Ascending aorta (tissue), 2 donors: ENCODE measurements at regions not wholly inside any gene's neighbourhood (a gene's known extent, or its start where the extent isn't known, plus 50 kb on each side); places are given as distances from the start of the nearest gene placed in this dataset.

Experiments used
- DNase-seq, 2 donors: peaks; one replicate each; pipeline ENCODE4 v3.0.0-alpha.2; 2019; ENCODE audit warnings: low spot score in 2 of 2
- H3K27ac ChIP-seq, 2 donors: fragments of 200-600 bp; sonication (generic); one replicate each; pipeline ENCODE4 v1.5.1; 2016 to 2017; ENCODE audit warnings: mild to moderate bottlenecking in 1 of 2
- H3K27me3 ChIP-seq: fragments of 200-600 bp; sonication (generic); one replicate; pipeline ENCODE4 v1.5.1; 2017
- H3K36me3 ChIP-seq, 2 donors: fragments of 200-600 bp; sonication (generic); one replicate each; pipeline ENCODE4 v1.5.1; 2016
- H3K4me1 ChIP-seq, 2 donors: fragments of 200-600 bp; sonication (generic); one replicate each; pipeline ENCODE4 v1.5.1; 2016 to 2017; ENCODE audit warnings: mild to moderate bottlenecking in 1 of 2
- H3K4me3 ChIP-seq, 2 donors: fragments of 200-600 bp; sonication (generic); one replicate each; pipeline ENCODE4 v1.5.1; 2016 to 2017; ENCODE audit warnings: mild to moderate bottlenecking in 1 of 2
- H3K9me3 ChIP-seq, 2 donors: fragments of 200-600 bp; sonication (generic); one replicate each; pipeline ENCODE4 v1.5.1; 2016
- intact Hi-C: fragments of 100-400 bp; cut with DNase I; formaldehyde crosslinking; loops from one replicate; pipeline ENCODE4 v1.15.1; 2023
- TF ChIP-seq, protein P1 (sequence below), 3 experiments: fragments of 200-600 bp in 2 of 3; fragments of 450-650 bp in 1 of 3; sonication (generic) in 2 of 3; IDR thresholded peaks; one replicate each; pipeline ENCODE4 v1.5.1; 2016 to 2019; ENCODE audit warnings: antibody characterized with exemption in 3 of 3, mild to moderate bottlenecking in 1 of 3, moderate library complexity in 1 of 3

DNA sequence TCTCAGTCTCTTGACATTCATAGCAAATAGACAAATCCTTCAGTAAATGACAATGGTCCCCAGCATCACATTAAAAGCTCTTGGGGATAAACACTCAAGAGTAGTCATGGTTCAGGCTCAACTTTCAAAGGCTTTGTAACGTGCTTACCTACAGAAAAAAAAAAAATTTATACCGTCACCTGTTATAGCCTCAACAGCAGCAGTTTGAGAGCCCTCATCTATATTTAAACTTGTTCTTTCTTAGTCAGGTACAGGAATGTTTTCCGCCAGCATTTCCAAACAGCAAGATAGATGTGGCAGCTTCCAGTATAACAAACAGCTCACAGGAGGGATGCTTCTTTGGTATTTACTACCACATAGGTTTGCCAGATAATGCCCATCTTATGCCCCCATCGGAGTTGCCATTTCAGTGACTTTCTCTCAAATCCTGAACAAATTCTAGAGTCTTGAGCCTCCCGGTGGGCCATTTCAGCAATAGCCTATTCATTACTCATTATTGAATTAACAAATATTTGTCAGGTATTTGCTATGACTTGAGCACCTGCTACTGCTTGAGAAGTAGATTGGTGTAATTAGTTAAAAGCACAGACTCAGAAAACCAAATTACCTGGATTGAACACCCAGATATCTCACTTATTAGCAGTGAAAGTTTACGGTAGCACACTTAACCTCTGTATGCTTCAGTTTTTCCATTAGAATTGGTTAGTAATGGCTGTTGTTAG lies 470.0 kb downstream of the EBF1 start:
- Histone ChIP-seq H3K4me1 (no peaks in the 10 kb centered on the region), H3K27me3 (no peaks in the 10 kb centered on the region), H3K4me3 (no peak overlapping the region), H3K9me3 (no peaks in the 10 kb centered on the region), H3K27ac (no peak overlapping the region), H3K36me3 (no peaks in the 10 kb centered on the region)
- no peak for DNase-seq
- intact Hi-C loops, result no loop called here
- TF ChIP-seq, protein P1, sequence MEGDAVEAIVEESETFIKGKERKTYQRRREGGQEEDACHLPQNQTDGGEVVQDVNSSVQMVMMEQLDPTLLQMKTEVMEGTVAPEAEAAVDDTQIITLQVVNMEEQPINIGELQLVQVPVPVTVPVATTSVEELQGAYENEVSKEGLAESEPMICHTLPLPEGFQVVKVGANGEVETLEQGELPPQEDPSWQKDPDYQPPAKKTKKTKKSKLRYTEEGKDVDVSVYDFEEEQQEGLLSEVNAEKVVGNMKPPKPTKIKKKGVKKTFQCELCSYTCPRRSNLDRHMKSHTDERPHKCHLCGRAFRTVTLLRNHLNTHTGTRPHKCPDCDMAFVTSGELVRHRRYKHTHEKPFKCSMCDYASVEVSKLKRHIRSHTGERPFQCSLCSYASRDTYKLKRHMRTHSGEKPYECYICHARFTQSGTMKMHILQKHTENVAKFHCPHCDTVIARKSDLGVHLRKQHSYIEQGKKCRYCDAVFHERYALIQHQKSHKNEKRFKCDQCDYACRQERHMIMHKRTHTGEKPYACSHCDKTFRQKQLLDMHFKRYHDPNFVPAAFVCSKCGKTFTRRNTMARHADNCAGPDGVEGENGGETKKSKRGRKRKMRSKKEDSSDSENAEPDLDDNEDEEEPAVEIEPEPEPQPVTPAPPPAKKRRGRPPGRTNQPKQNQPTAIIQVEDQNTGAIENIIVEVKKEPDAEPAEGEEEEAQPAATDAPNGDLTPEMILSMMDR (IDR thresholded peaks at IDR 0.05), result no peak

DNA sequence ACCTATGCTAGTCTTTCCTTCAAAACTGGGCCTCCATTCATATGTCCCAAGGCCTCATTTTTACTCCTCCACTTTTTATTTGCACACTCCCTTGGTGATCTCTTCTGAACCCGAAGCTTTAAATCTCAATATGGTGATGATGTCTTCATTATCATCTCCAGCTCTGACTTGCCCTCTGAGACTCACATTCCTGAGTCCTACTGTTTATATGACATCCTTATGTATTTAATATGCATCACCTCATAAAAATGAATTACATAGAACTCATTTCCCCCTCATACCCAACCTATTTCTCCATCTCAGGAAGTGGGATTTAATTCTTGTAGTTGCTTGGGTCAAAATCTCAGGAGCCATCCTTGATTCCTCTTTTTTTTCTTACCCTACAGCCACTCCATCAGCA lies 473.0 kb downstream of the EBF1 start:
- intact Hi-C loops, result no loop called here
- Histone ChIP-seq H3K4me3 (no peak overlapping the region), H3K27ac (no peak overlapping the region), H3K4me1 (no peaks in the 10 kb centered on the region), H3K27me3 (no peaks in the 10 kb centered on the region), H3K9me3 (no peaks in the 10 kb centered on the region), H3K36me3 (no peaks in the 10 kb centered on the region)
- no peak for DNase-seq
- TF ChIP-seq, protein P1 (IDR thresholded peaks at IDR 0.05), result no peak

DNA sequence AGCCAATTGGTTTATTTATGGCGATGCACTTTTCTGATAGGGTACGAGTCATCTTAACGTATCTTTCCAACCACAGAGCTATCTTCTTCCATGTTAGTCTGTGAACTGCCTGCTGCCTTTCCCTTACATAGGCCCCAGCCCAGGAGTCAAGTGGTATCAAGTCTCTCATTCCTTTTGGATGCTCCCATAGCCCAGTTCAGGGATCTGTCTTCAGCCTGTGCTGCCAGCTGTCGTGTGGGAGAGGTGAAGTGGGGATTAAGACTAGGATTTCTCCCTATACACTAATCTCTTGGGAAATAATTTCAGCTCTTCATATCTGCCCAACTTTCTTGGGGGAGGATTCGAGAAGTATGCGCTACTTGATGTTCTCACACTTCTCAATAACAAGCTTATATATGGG lies 475.7 kb downstream of the EBF1 start:
- no peaks in the 10 kb centered on the region for H3K36me3 ChIP-seq
- no peak overlapping the region for H3K27ac ChIP-seq
- TF ChIP-seq, protein P1 (IDR thresholded peaks at IDR 0.05), result no peak
- no peak overlapping the region for H3K4me3 ChIP-seq
- no peaks in the 10 kb centered on the region for H3K9me3 ChIP-seq
- DNase-seq, result no peak
- H3K4me1 ChIP-seq, result peaks cover 0 to 5% of the 10 kb centered on the region in 2 donors
- no peaks in the 10 kb centered on the region for H3K27me3 ChIP-seq
- intact Hi-C loops, result no loop called here

DNA sequence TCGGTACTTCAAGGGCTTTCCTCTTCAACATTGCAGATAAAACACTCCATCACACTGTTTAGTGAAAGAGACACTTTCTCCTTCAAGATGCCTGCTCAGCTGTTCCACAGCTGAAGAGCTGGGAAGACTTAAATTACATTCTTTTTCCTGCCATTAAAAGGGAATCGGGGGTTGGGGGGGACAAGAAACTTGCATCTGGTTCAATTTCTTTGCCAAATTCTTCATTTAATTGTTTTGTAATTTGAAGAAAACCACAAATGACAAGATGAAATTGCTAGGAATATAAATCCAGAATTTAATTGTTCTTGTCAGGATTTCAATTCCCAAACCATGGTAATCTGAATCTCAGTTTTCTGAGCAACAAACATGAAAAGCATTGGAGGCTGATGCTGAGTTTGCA lies 478.3 kb downstream of the EBF1 start:
- no peak overlapping the region for H3K4me3 ChIP-seq
- H3K27me3 ChIP-seq, result no peaks in the 10 kb centered on the region
- intact Hi-C loops, result no loop called here
- H3K36me3 ChIP-seq, result no peaks in the 10 kb centered on the region
- H3K4me1 ChIP-seq, result peaks cover 0 to 5% of the 10 kb centered on the region in 2 donors
- TF ChIP-seq, protein P1 (IDR thresholded peaks at IDR 0.05), result no peak
- H3K9me3 ChIP-seq, result no peaks in the 10 kb centered on the region
- no peak for DNase-seq
- no peak overlapping the region for H3K27ac ChIP-seq

DNA sequence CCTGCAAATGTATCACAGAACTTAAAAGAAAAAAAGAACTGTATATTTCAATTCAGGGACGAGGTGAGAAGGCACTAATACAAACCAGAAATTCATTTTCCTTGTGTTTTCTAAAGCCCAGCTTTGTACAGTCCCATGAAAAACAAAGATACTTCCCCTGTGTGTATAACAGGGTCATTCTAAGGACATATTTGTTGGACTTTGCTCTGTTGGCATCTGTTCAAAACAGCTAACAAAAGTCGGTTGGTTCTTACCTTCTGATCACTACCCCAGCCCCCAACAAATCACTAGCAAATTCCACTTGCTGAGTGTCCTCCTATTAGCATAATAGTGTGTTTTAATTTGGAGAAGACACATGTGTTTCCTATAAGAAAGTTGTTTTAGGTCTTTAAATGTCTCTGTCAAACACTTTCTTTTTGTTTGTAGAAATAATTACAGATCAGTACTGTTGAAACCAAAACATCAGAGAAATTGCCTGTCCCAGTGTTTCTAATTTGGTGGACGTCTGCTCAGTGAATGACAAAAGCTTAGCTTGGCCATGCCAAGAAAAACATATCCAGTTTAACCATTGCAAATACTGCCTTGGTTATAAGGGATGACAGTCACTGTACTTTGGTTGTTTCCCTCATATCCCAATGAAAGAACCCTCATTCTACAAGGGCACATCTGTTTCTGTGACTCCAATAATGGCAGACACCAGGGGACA lies 480.5 kb downstream of the EBF1 start:
- Histone ChIP-seq H3K27me3 (no peaks in the 10 kb centered on the region), H3K4me1 (peaks cover 0 to 5% of the 10 kb centered on the region in 2 donors), H3K27ac (no peak overlapping the region), H3K9me3 (no peaks in the 10 kb centered on the region), H3K4me3 (no peak overlapping the region), H3K36me3 (no peaks in the 10 kb centered on the region)
- intact Hi-C loops, result no loop called here
- DNase-seq, result no peak
- TF ChIP-seq, protein P1 (IDR thresholded peaks at IDR 0.05), result no peak
